CD4-positive, alpha-beta memory T cell (primary cell): ENCODE measurements at regions not wholly inside any gene's neighbourhood (a gene's known extent, or its start where the extent isn't known, plus 50 kb on each side); places are given as distances from the start of the nearest gene placed in this dataset.

Experiments
- CTCF ChIA-PET: fragments of 350-600 bp; sonication (Branson Sonifier 250); formaldehyde crosslinking; loops from one replicate; lab custom pipeline; 2021; ENCODE audit warnings: inconsistent platforms; ENCODE audit not compliant: partially characterized antibody; lab: Charles Lee
- POLR2A ChIA-PET: fragments of 350-600 bp; sonication (Branson Sonifier 250); formaldehyde crosslinking; loops from one replicate; lab custom pipeline; 2021; ENCODE audit not compliant: partially characterized antibody; lab: Charles Lee
- DNase-seq, 5 donors: peaks; one replicate each; pipeline versions ENCODE4 v3.0.0 to v3.0.0-alpha.2; 2020 to 2022; ENCODE audit warnings: mixed read lengths in 1 of 5
- H3K27ac ChIP-seq: one replicate; pipeline ENCODE4 v1.7.0; 2013; ENCODE audit warnings: low read depth, low read length
- H3K27me3 ChIP-seq: 2 replicates; pipeline ENCODE4 v1.7.0; 2013; ENCODE audit warnings: mild to moderate bottlenecking, low read length, moderate library complexity; ENCODE audit not compliant: insufficient read depth
- H3K36me3 ChIP-seq: 2 replicates; pipeline ENCODE4 v1.7.0; 2013; ENCODE audit warnings: mild to moderate bottlenecking, low read length, moderate library complexity; ENCODE audit not compliant: insufficient read depth
- H3K4me1 ChIP-seq: 2 replicates; pipeline ENCODE4 v1.7.0; 2013; ENCODE audit warnings: mild to moderate bottlenecking, low read length, moderate library complexity; ENCODE audit not compliant: insufficient read depth
- H3K4me3 ChIP-seq, 2 donors: one replicate each; pipeline ENCODE4 v1.7.0; 2013; ENCODE audit warnings: low read length in 2 of 2, mild to moderate bottlenecking in 1 of 2
- H3K9me3 ChIP-seq, 2 donors: one replicate each; pipeline ENCODE4 v1.7.0; 2013; ENCODE audit warnings: low read length in 2 of 2, control low read depth in 1 of 2; ENCODE audit not compliant: control insufficient read depth in 1 of 2
- H3K27ac Mint-ChIP-seq, 7 donors: one replicate each; pipeline ENCODE4 v1.8.0; 2020 to 2021; ENCODE audit warnings: mixed read lengths in 7 of 7, mild to moderate bottlenecking in 6 of 7, inconsistent platforms in 3 of 7, moderate library complexity in 3 of 7
- H3K27me3 Mint-ChIP-seq, 2 donors: one replicate each; pipeline ENCODE4 v1.8.0; 2020 to 2021; ENCODE audit warnings: mixed read lengths in 2 of 2
- H3K36me3 Mint-ChIP-seq, 2 donors: one replicate each; pipeline ENCODE4 v1.8.0; 2020 to 2021; ENCODE audit warnings: mixed read lengths in 2 of 2, inconsistent platforms in 1 of 2, mild to moderate bottlenecking in 1 of 2
- H3K4me1 Mint-ChIP-seq, 4 donors: one replicate each; pipeline ENCODE4 v1.8.0; 2020 to 2021; ENCODE audit warnings: mixed read lengths in 4 of 4, mild to moderate bottlenecking in 1 of 4
- H3K4me3 Mint-ChIP-seq, 8 donors: one replicate each; pipeline ENCODE4 v1.8.0; 2020 to 2021; ENCODE audit warnings: mixed read lengths in 8 of 8, mild to moderate bottlenecking in 7 of 8, moderate library complexity in 6 of 8, inconsistent platforms in 3 of 8
- H3K9me3 Mint-ChIP-seq, 8 donors: one replicate each; pipeline ENCODE4 v1.8.0; 2020 to 2021; ENCODE audit warnings: mixed read lengths in 8 of 8, mild to moderate bottlenecking in 5 of 8, inconsistent platforms in 3 of 8, moderate library complexity in 1 of 8
- intact Hi-C: fragments of 100-400 bp; cut with micrococcal nuclease; formaldehyde crosslinking; loops from one replicate; pipeline ENCODE4 v1.15.1; 2023

GRCh38 chr18:47407736-47408135, 156.3 kb upstream of the SKOR2 start:
- Mint-ChIP-seq H3K27ac (no peak overlapping the region), H3K36me3 (no peaks in the 10 kb centered on the region), H3K9me3 (no peaks in the 10 kb centered on the region), H3K4me3 (no peak overlapping the region), H3K4me1 (no peaks in the 10 kb centered on the region), H3K27me3 (peaks cover 1 to 6% of the 10 kb centered on the region in 2 donors)
- no peak overlapping the region for H3K4me3 ChIP-seq
- H3K9me3 ChIP-seq, result no peaks in the 10 kb centered on the region
- POLR2A ChIA-PET, result no interaction called here
- DNase-seq, result no peak
- CTCF ChIA-PET, result no interaction called here
- H3K36me3 ChIP-seq, result no peaks in the 10 kb centered on the region
- intact Hi-C loops, result no loop called here
- no peaks in the 10 kb centered on the region for H3K4me1 ChIP-seq
- no peaks in the 10 kb centered on the region for H3K27me3 ChIP-seq
- H3K27ac ChIP-seq, result no peak overlapping the region

- intact Hi-C loops, result no loop called here
- Histone ChIP-seq H3K9me3 (no peaks in the 10 kb centered on the region), H3K27me3 (no peaks in the 10 kb centered on the region), H3K36me3 (no peaks in the 10 kb centered on the region), H3K4me1 (no peaks in the 10 kb centered on the region), H3K27ac (no peak overlapping the region), H3K4me3 (no peak overlapping the region)
- H3K4me3 Mint-ChIP-seq, result no peak overlapping the region
- ChIA-PET POLR2A (no interaction called here), CTCF (no interaction called here)
- peaks cover 0 to 4% of the 10 kb centered on the region in 2 donors for H3K27me3 Mint-ChIP-seq
- no peak for DNase-seq
- H3K36me3 Mint-ChIP-seq, result no peaks in the 10 kb centered on the region
- peaks cover 0 to 2% (median 0%) of the 10 kb centered on the region in 8 donors for H3K9me3 Mint-ChIP-seq
- H3K27ac Mint-ChIP-seq, result no peak overlapping the region
- no peaks in the 10 kb centered on the region for H3K4me1 Mint-ChIP-seq
Measured at GRCh38 chr18:47404845-47405244, 153.4 kb upstream of the SKOR2 start.

- H3K4me3 Mint-ChIP-seq, result no peak overlapping the region
- H3K27ac ChIP-seq, result no peak overlapping the region
- peaks cover 0 to 4% of the 10 kb centered on the region in 2 donors for H3K27me3 Mint-ChIP-seq
- H3K27me3 ChIP-seq, result no peaks in the 10 kb centered on the region
- no peaks in the 10 kb centered on the region for H3K36me3 Mint-ChIP-seq
- H3K36me3 ChIP-seq, result no peaks in the 10 kb centered on the region
- intact Hi-C loops, result no loop called here
- CTCF ChIA-PET, result no interaction called here
- H3K9me3 Mint-ChIP-seq, result peaks cover 0 to 2% (median 0%) of the 10 kb centered on the region in 8 donors
- POLR2A ChIA-PET, result no interaction called here
- no peaks in the 10 kb centered on the region for H3K9me3 ChIP-seq
- no peak overlapping the region for H3K4me3 ChIP-seq
- no peak for DNase-seq
- H3K4me1 Mint-ChIP-seq, result no peaks in the 10 kb centered on the region
- no peak overlapping the region for H3K27ac Mint-ChIP-seq
- H3K4me1 ChIP-seq, result no peaks in the 10 kb centered on the region
Measured at GRCh38 chr18:47403949-47404348, 152.5 kb upstream of the SKOR2 start.

GRCh38 chr18:47403317-47403716, 151.9 kb upstream of the SKOR2 start:
- Histone ChIP-seq H3K36me3 (no peaks in the 10 kb centered on the region), H3K4me1 (no peaks in the 10 kb centered on the region), H3K9me3 (no peaks in the 10 kb centered on the region), H3K27ac (no peak overlapping the region), H3K27me3 (no peaks in the 10 kb centered on the region), H3K4me3 (no peak overlapping the region)
- intact Hi-C loops, result no loop called here
- no peaks in the 10 kb centered on the region for H3K4me1 Mint-ChIP-seq
- no peak overlapping the region for H3K27ac Mint-ChIP-seq
- POLR2A ChIA-PET, result no interaction called here
- peaks cover 0 to 2% (median 0%) of the 10 kb centered on the region in 8 donors for H3K9me3 Mint-ChIP-seq
- no peak overlapping the region for H3K4me3 Mint-ChIP-seq
- H3K36me3 Mint-ChIP-seq, result no peaks in the 10 kb centered on the region
- CTCF ChIA-PET, result no interaction called here
- H3K27me3 Mint-ChIP-seq, result peaks cover 0 to 4% of the 10 kb centered on the region in 2 donors
- no peak for DNase-seq

DNA sequence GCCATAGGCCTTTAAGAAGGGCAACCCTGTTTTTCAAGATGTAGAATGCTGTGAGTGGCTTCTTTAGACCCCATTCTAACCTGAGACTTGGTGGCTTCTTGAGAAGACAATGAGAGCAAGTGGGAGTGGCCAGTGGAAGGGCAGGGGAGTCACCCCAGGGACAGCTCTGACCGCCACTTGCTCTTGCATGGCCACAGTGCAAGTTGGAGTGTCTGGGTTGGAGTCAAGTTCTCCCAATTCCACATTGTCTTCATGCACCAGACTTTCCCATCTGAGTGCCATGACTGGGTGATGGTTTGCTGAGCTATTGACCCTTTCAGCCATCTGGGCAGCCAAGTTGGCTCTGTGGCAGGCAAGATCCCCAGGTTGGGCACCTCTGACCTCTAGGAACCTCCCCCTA, 148.0 kb upstream of the SKOR2 start:
- intact Hi-C loops, result no loop called here
- H3K9me3 Mint-ChIP-seq, result peaks cover 0 to 10% (median 4%) of the 10 kb centered on the region in 8 donors
- peaks cover 0 to 7% of the 10 kb centered on the region in 2 donors for H3K27me3 Mint-ChIP-seq
- Histone ChIP-seq H3K36me3 (no peaks in the 10 kb centered on the region), H3K9me3 (no peaks in the 10 kb centered on the region), H3K4me1 (no peaks in the 10 kb centered on the region), H3K27me3 (no peaks in the 10 kb centered on the region), H3K27ac (no peak overlapping the region), H3K4me3 (no peak overlapping the region)
- H3K4me1 Mint-ChIP-seq, result no peaks in the 10 kb centered on the region
- ChIA-PET POLR2A (no interaction called here), CTCF (no interaction called here)
- DNase-seq, result no peak
- no peaks in the 10 kb centered on the region for H3K36me3 Mint-ChIP-seq
- no peak overlapping the region for H3K27ac Mint-ChIP-seq
- no peak overlapping the region for H3K4me3 Mint-ChIP-seq

DNA sequence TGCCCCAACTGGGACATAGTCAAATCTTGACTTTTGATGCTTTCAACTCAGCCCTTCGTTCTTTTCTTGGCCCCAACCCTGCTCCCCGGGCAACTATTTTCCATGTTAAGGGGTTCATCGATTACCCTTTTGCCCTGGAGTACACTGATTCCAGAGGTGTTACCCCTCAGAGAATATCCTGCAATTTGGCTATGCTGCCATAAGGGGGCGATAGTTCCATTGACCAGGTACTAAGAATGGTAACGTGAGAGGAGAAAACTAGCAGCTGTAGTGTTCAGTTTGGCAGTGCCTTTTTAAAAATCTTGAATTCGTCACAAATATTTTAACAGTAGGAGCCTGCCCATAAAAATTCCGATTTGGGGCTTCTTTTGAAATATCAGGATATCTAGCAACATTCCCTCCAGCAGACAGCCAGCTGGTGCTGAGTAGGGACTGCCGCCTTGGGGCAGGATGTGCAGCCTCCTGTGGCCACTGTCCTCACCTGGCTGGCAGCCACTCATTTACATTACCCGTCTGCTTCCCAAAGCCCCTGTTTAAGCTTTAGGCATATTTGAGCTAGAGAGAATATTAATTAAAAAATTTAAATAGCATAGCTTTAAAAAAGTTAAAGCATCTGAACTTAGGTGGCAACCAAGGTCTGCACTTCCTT, 146.3 kb upstream of the SKOR2 start:
- H3K9me3 ChIP-seq, result no peaks in the 10 kb centered on the region
- no peaks in the 10 kb centered on the region for H3K36me3 Mint-ChIP-seq
- H3K27ac ChIP-seq, result no peak overlapping the region
- intact Hi-C loops, result no loop called here
- H3K9me3 Mint-ChIP-seq, result peaks cover 0 to 10% (median 4%) of the 10 kb centered on the region in 8 donors
- no peaks in the 10 kb centered on the region for H3K27me3 ChIP-seq
- H3K4me3 ChIP-seq, result no peak overlapping the region
- ChIA-PET CTCF (no interaction called here), POLR2A (no interaction called here)
- peaks cover 0 to 4% of the 10 kb centered on the region in 2 donors for H3K27me3 Mint-ChIP-seq
- no peak overlapping the region for H3K27ac Mint-ChIP-seq
- DNase-seq, result no peak
- no peaks in the 10 kb centered on the region for H3K4me1 ChIP-seq
- no peaks in the 10 kb centered on the region for H3K4me1 Mint-ChIP-seq
- H3K4me3 Mint-ChIP-seq, result no peak overlapping the region
- no peaks in the 10 kb centered on the region for H3K36me3 ChIP-seq

DNA sequence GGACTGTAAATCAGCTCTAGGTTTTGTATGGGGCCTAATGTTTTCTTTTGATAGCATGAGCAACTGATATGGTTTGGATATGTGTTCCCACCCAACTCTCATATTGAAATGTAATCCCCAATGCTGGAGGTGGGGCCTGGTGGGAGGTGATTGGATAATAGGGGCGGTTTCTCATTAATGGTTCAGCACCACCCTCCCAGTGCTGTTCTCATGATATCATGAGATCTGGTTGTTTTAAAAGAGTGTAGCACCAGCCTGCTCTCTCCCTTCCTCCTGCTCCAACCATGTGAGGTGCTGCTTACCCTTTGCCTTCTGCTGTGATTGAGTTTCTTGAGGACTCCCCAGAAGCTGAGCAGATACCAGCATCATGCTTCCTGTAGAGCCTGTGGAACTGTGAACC, 140.2 kb upstream of the SKOR2 start:
- intact Hi-C loops, result no loop called here
- Mint-ChIP-seq H3K27me3 (peaks cover 7 to 9% of the 10 kb centered on the region in 2 donors), H3K27ac (no peak overlapping the region), H3K4me3 (no peak overlapping the region), H3K36me3 (no peaks in the 10 kb centered on the region), H3K9me3 (peaks cover 0 to 7% (median 0%) of the 10 kb centered on the region in 8 donors), H3K4me1 (no peaks in the 10 kb centered on the region)
- no peak for DNase-seq
- no peaks in the 10 kb centered on the region for H3K36me3 ChIP-seq
- H3K4me1 ChIP-seq, result no peaks in the 10 kb centered on the region
- no peak overlapping the region for H3K4me3 ChIP-seq
- H3K9me3 ChIP-seq, result no peaks in the 10 kb centered on the region
- H3K27ac ChIP-seq, result no peak overlapping the region
- POLR2A ChIA-PET, result no interaction called here
- H3K27me3 ChIP-seq, result no peaks in the 10 kb centered on the region
- CTCF ChIA-PET, result no interaction called here
